H1 (cell line): ENCODE measurements at regions not wholly inside any gene's neighbourhood (a gene's known extent, or its start where the extent isn't known, plus 50 kb on each side); places are given as distances from the start of the nearest gene placed in this dataset.

Source experiments
- POLR2AphosphoS5 ChIP-seq: IDR thresholded peaks from 2 replicates; pipeline ENCODE4 v1.6.1; 2011; ENCODE audit warnings: low read depth, low read length
- RAD21 ChIP-seq, 2 experiments: IDR thresholded peaks in 1 of 2; conservative IDR thresholded peaks in 1 of 2; 2 replicates each; pipeline ENCODE4 v1.6.1; 2011; ENCODE audit warnings: low read depth in 2 of 2, low read length in 2 of 2, improper control_type of control experiment in 1 of 2, inconsistent platforms in 1 of 2, mild to moderate bottlenecking in 1 of 2, moderate library complexity in 1 of 2
- YY1 ChIP-seq: IDR thresholded peaks from 2 replicates; pipeline ENCODE4 v1.6.1; 2011; ENCODE audit warnings: low read depth, mild to moderate bottlenecking, low read length
- TF ChIP-seq, protein P1 (sequence below): IDR thresholded peaks from 2 replicates; pipeline ENCODE4 v1.6.1; 2012; ENCODE audit warnings: inconsistent platforms

DNA sequence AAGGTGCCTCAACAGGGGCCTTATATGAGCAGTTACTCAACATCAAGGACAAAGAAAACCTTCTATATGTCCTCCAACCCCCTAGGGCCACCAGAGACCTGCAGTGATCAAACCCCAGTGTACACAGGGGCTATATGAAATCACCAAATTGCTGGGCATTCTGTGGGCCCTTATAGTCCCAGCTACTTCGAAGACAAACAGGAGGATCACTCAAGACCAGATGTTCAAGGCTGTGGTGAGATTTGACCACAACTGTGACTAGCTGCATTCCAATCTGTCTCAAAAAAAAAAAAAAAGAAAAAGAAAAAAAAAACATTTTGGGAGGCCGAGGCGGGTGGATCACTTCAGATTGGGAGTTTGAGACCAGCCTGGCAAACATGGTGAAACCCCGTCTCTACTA lies 51.0 kb upstream of the PRB2 start (continued):
- TF ChIP-seq RAD21 (IDR thresholded peaks at IDR 0.05 in 1 of 2, conservative IDR thresholded peaks at IDR 0.05 in 1 of 2; ENCODE audit: low read depth in 2 of 2, low read length in 2 of 2) = no peak
- TF ChIP-seq YY1 = no peak
- TF ChIP-seq POLR2AphosphoS5 = no peak
- TF ChIP-seq, protein P1, sequence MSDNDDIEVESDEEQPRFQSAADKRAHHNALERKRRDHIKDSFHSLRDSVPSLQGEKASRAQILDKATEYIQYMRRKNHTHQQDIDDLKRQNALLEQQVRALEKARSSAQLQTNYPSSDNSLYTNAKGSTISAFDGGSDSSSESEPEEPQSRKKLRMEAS = no peak
